ENCODE measurements at regions not wholly inside any gene's neighbourhood (a gene's known extent, or its start where the extent isn't known, plus 50 kb on each side); places are given as distances from the start of the nearest gene placed in this dataset.

DNA sequence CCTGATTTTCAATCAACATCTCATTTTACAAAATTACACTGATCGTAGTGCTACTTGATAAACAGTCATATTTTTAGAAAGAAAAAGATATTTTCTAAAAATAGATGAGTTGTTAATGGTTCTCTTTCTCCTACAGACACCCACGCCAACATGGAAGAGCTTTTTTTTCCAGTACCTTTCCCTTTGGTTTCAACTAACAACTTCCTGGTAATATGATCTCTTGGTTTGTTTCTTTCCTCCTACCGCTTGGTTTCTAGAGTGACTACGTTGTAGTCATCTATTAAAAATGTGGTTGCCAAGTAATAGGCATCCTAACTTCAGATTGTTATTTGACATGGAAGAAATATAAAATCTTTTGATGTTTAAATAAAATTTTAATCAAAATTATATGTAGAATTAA, 189.0 kb downstream of the LACC1 start:
- TF ChIP-seq, protein P1, sequence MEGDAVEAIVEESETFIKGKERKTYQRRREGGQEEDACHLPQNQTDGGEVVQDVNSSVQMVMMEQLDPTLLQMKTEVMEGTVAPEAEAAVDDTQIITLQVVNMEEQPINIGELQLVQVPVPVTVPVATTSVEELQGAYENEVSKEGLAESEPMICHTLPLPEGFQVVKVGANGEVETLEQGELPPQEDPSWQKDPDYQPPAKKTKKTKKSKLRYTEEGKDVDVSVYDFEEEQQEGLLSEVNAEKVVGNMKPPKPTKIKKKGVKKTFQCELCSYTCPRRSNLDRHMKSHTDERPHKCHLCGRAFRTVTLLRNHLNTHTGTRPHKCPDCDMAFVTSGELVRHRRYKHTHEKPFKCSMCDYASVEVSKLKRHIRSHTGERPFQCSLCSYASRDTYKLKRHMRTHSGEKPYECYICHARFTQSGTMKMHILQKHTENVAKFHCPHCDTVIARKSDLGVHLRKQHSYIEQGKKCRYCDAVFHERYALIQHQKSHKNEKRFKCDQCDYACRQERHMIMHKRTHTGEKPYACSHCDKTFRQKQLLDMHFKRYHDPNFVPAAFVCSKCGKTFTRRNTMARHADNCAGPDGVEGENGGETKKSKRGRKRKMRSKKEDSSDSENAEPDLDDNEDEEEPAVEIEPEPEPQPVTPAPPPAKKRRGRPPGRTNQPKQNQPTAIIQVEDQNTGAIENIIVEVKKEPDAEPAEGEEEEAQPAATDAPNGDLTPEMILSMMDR (IDR thresholded peaks at IDR 0.05) = no peak
- no peak for TF ChIP-seq POLR2A (IDR thresholded peaks at IDR 0.05)

Data from suprapubic skin (tissue), 3 donors.